HAP-1 (cell line): ENCODE measurements at regions not wholly inside any gene's neighbourhood (a gene's known extent, or its start where the extent isn't known, plus 50 kb on each side); places are given as distances from the start of the nearest gene placed in this dataset.

Experiments
- DNase-seq, 2 experiments: peaks; one replicate each; pipeline ENCODE4 v3.0.0-alpha.2; 2016 to 2020; ENCODE audit warnings: low spot score in 2 of 2
- H3K27me3 ChIP-seq: fragments of 250-450 bp; sonication (Bioruptor Pico); 2 replicates; pipeline ENCODE4 v1.5.1; 2020; ENCODE audit warnings: low read depth, mild to moderate bottlenecking, moderate library complexity
- H3K36me3 ChIP-seq: fragments of 250-450 bp; sonication (Bioruptor Pico); replicated peaks from 2 replicates; pipeline ENCODE4 v1.5.1; 2020; ENCODE audit warnings: mild to moderate bottlenecking
- H3K4me1 ChIP-seq: fragments of 250-450 bp; sonication (Bioruptor Pico); 2 replicates; pipeline ENCODE4 v1.5.1; 2020; ENCODE audit warnings: mild to moderate bottlenecking
- H3K4me3 ChIP-seq: fragments of 250-450 bp; sonication (Bioruptor Pico); 2 replicates; pipeline ENCODE4 v1.5.1; 2020; ENCODE audit warnings: mild to moderate bottlenecking, moderate library complexity
- H3K9me3 ChIP-seq: fragments of 250-450 bp; sonication (Bioruptor Pico); 2 replicates; pipeline ENCODE4 v1.5.1; 2020; ENCODE audit warnings: mild to moderate bottlenecking, moderate library complexity
- in situ Hi-C: fragments of 300-500 bp; cut with MboI; formaldehyde crosslinking; loops from 3 replicates; pipeline ENCODE4 v1.14.3; 2020; ENCODE audit warnings: low sequenced_read_pairs, inconsistent platforms, mixed read lengths

GRCh38 chr21:27101523-27101922 lies 134.6 kb upstream of the ADAMTS5 start:
- peaks cover 6% of the 10 kb centered on the region for H3K27me3 ChIP-seq
- no peaks in the 10 kb centered on the region for H3K36me3 ChIP-seq
- no peak overlapping the region for H3K4me3 ChIP-seq
- in situ Hi-C loops = no loop called here
- no peaks in the 10 kb centered on the region for H3K9me3 ChIP-seq
- no peak for DNase-seq
- H3K4me1 ChIP-seq = no peaks in the 10 kb centered on the region

- Histone ChIP-seq H3K36me3 (no peaks in the 10 kb centered on the region), H3K27me3 (no peaks in the 10 kb centered on the region), H3K9me3 (no peaks in the 10 kb centered on the region), H3K4me3 (no peak overlapping the region), H3K4me1 (no peaks in the 10 kb centered on the region)
- in situ Hi-C loops = no loop called here
- no peak for DNase-seq
These were observed 127.5 kb upstream of the ADAMTS5 start for GRCh38 chr21:27094184-27094948.

- Histone ChIP-seq H3K4me1 (no peaks in the 10 kb centered on the region), H3K4me3 (no peak overlapping the region), H3K27me3 (no peaks in the 10 kb centered on the region), H3K9me3 (no peaks in the 10 kb centered on the region), H3K36me3 (no peaks in the 10 kb centered on the region)
- in situ Hi-C loops = no loop called here
- DNase-seq = no peak
These were observed 119.7 kb upstream of the ADAMTS5 start for GRCh38 chr21:27086630-27087029.

- DNase-seq = no peak
- H3K4me3 ChIP-seq = no peak overlapping the region
- no peaks in the 10 kb centered on the region for H3K4me1 ChIP-seq
- no peaks in the 10 kb centered on the region for H3K36me3 ChIP-seq
- no peaks in the 10 kb centered on the region for H3K27me3 ChIP-seq
- in situ Hi-C loops = no loop called here
- no peaks in the 10 kb centered on the region for H3K9me3 ChIP-seq
These were observed 119.3 kb upstream of the ADAMTS5 start for GRCh38 chr21:27086186-27086585.

- Histone ChIP-seq H3K9me3 (no peaks in the 10 kb centered on the region), H3K4me3 (no peak overlapping the region), H3K4me1 (no peaks in the 10 kb centered on the region), H3K27me3 (no peaks in the 10 kb centered on the region), H3K36me3 (no peaks in the 10 kb centered on the region)
- DNase-seq = no peak
- in situ Hi-C loops = no loop called here
These were observed 118.5 kb upstream of the ADAMTS5 start for GRCh38 chr21:27085387-27085786.

- no peaks in the 10 kb centered on the region; the same call in 1 of the 2 replicates for H3K27me3 ChIP-seq
- H3K4me3 ChIP-seq = no peak overlapping the region
- no peaks in the 10 kb centered on the region for H3K36me3 ChIP-seq
- no peak for DNase-seq
- no peaks in the 10 kb centered on the region for H3K9me3 ChIP-seq
- H3K4me1 ChIP-seq = no peaks in the 10 kb centered on the region
- in situ Hi-C loops = no loop called here
These were observed 116.3 kb upstream of the ADAMTS5 start for GRCh38 chr21:27083144-27083543.

- H3K27me3 ChIP-seq = peaks cover 4% of the 10 kb centered on the region; the same call in 1 of the 2 replicates
These were observed 115.6 kb upstream of the ADAMTS5 start for GRCh38 chr21:27082431-27083010.

GRCh38 chr21:27079636-27080240 lies 112.8 kb upstream of the ADAMTS5 start:
- H3K4me3 ChIP-seq = no peak overlapping the region
- H3K9me3 ChIP-seq = no peaks in the 10 kb centered on the region
- DNase-seq = no peak
- no peaks in the 10 kb centered on the region for H3K4me1 ChIP-seq
- no peaks in the 10 kb centered on the region for H3K36me3 ChIP-seq
- peaks cover 7% of the 10 kb centered on the region for H3K27me3 ChIP-seq
- in situ Hi-C loops = no loop called here

More at GRCh38 chr21:27082431-27083010, 115.6 kb upstream of the ADAMTS5 start:
- Histone ChIP-seq H3K4me3 (no peak overlapping the region), H3K9me3 (no peaks in the 10 kb centered on the region), H3K4me1 (no peaks in the 10 kb centered on the region), H3K36me3 (no peaks in the 10 kb centered on the region)
- DNase-seq = no peak
- in situ Hi-C loops = no loop called here

- Histone ChIP-seq H3K9me3 (no peaks in the 10 kb centered on the region), H3K4me3 (no peak overlapping the region), H3K27me3 (peaks cover 7% of the 10 kb centered on the region), H3K36me3 (no peaks in the 10 kb centered on the region), H3K4me1 (no peaks in the 10 kb centered on the region)
- no peak for DNase-seq
- in situ Hi-C loops = no loop called here
These were observed 112.0 kb upstream of the ADAMTS5 start for GRCh38 chr21:27078915-27079314.

- H3K4me3 ChIP-seq = no peak overlapping the region
- no peaks in the 10 kb centered on the region for H3K4me1 ChIP-seq
- DNase-seq = no peak
- H3K36me3 ChIP-seq = no peaks in the 10 kb centered on the region
- H3K27me3 ChIP-seq = peaks cover 7% of the 10 kb centered on the region
- no peaks in the 10 kb centered on the region for H3K9me3 ChIP-seq
- in situ Hi-C loops = no loop called here
These were observed 110.6 kb upstream of the ADAMTS5 start for GRCh38 chr21:27077501-27077900.

GRCh38 chr21:27076025-27076424 lies 109.1 kb upstream of the ADAMTS5 start:
- no peaks in the 10 kb centered on the region for H3K4me1 ChIP-seq
- in situ Hi-C loops = no loop called here
- no peaks in the 10 kb centered on the region for H3K9me3 ChIP-seq
- H3K36me3 ChIP-seq = no peaks in the 10 kb centered on the region
- DNase-seq = no peak
- H3K4me3 ChIP-seq = no peak overlapping the region
- peaks cover 7% of the 10 kb centered on the region for H3K27me3 ChIP-seq

GRCh38 chr21:27070861-27071670 lies 104.2 kb upstream of the ADAMTS5 start:
- Histone ChIP-seq H3K27me3 (peaks cover 3% of the 10 kb centered on the region; the same call in 1 of the 2 replicates), H3K4me1 (no peaks in the 10 kb centered on the region), H3K9me3 (no peaks in the 10 kb centered on the region), H3K36me3 (no peaks in the 10 kb centered on the region), H3K4me3 (no peak overlapping the region)
- in situ Hi-C loops = no loop called here
- no peak for DNase-seq

- H3K27me3 ChIP-seq = no peaks in the 10 kb centered on the region
- DNase-seq = no peak
- in situ Hi-C loops = no loop called here
These were observed 101.9 kb upstream of the ADAMTS5 start for GRCh38 chr21:27068811-27069210.

More at GRCh38 chr21:27068811-27069210, 101.9 kb upstream of the ADAMTS5 start:
- Histone ChIP-seq H3K9me3 (no peaks in the 10 kb centered on the region), H3K4me1 (no peaks in the 10 kb centered on the region), H3K36me3 (no peaks in the 10 kb centered on the region), H3K4me3 (no peak overlapping the region)
